ENCODE measurements at regions not wholly inside any gene's neighbourhood (a gene's known extent, or its start where the extent isn't known, plus 50 kb on each side); places are given as distances from the start of the nearest gene placed in this dataset.
"Not testable (repeated sequence)": the region's sequence is repeated elsewhere in the genome, so short reads cannot be mapped to it uniquely, and the experiment has no call there.

GRCh38 chr13:61664801-61665705 is 249.4 kb upstream of the PCDH20 start:
- no peak for DNase-seq (ENCODE audit: low read depth)

- no peak for DNase-seq (ENCODE audit: low read depth)
These were observed 238.8 kb upstream of the PCDH20 start for GRCh38 chr13:61654481-61654880.

- DNase-seq (ENCODE audit: low read depth): no peak
These were observed 232.9 kb upstream of the PCDH20 start for GRCh38 chr13:61648547-61648946.

- no peak for DNase-seq (ENCODE audit: low read depth)
These were observed 196.5 kb upstream of the PCDH20 start for GRCh38 chr13:61612192-61612591.

GRCh38 chr13:61608138-61608537 is 192.5 kb upstream of the PCDH20 start:
- DNase-seq (ENCODE audit: low read depth): no peak

- no peak for DNase-seq (ENCODE audit: low read depth)
These were observed 184.8 kb upstream of the PCDH20 start for GRCh38 chr13:61600360-61601033.

- DNase-seq (ENCODE audit: low read depth): no peak
These were observed 176.8 kb upstream of the PCDH20 start for GRCh38 chr13:61592489-61592888.

GRCh38 chr13:61575973-61576372 is 160.3 kb upstream of the PCDH20 start:
- DNase-seq (ENCODE audit: low read depth): no peak

GRCh38 chr13:61563645-61564044 is 148.0 kb upstream of the PCDH20 start:
- no peak for DNase-seq (ENCODE audit: low read depth)

- no peak for DNase-seq (ENCODE audit: low read depth)
These were observed 131.3 kb upstream of the PCDH20 start for GRCh38 chr13:61546911-61547310.

- DNase-seq (ENCODE audit: low read depth): no peak
These were observed 130.8 kb upstream of the PCDH20 start for GRCh38 chr13:61546413-61546812.

GRCh38 chr13:61536433-61536832 is 120.8 kb upstream of the PCDH20 start:
- no peak for DNase-seq (ENCODE audit: low read depth)

GRCh38 chr13:61531383-61532065 is 115.9 kb upstream of the PCDH20 start:
- DNase-seq (ENCODE audit: low read depth): no peak

- not testable (repeated sequence) for DNase-seq (ENCODE audit: low read depth)
These were observed 103.6 kb upstream of the PCDH20 start for GRCh38 chr13:61519214-61519613.

GRCh38 chr13:61508936-61509335 is 93.3 kb upstream of the PCDH20 start:
- DNase-seq (ENCODE audit: low read depth): no peak

GRCh38 chr13:61500176-61500575 is 84.5 kb upstream of the PCDH20 start:
- DNase-seq (ENCODE audit: low read depth): no peak

GRCh38 chr13:61495648-61496047 is 80.0 kb upstream of the PCDH20 start:
- DNase-seq (ENCODE audit: low read depth): no peak

- not testable (repeated sequence) for DNase-seq (ENCODE audit: low read depth)
These were observed 77.9 kb upstream of the PCDH20 start for GRCh38 chr13:61493556-61493955.

GRCh38 chr13:61486496-61486895 is 70.8 kb upstream of the PCDH20 start:
- no peak for DNase-seq (ENCODE audit: low read depth)

GRCh38 chr13:61485128-61485765 is 69.6 kb upstream of the PCDH20 start:
- DNase-seq (ENCODE audit: low read depth): no peak

GRCh38 chr13:61477619-61478018 is 62.0 kb upstream of the PCDH20 start:
- no peak for DNase-seq (ENCODE audit: low read depth)

- no peak for DNase-seq (ENCODE audit: low read depth)
These were observed 55.1 kb upstream of the PCDH20 start for GRCh38 chr13:61470786-61471185.
